ENCODE measurements at regions not wholly inside any gene's neighbourhood (a gene's known extent, or its start where the extent isn't known, plus 50 kb on each side); places are given as distances from the start of the nearest gene placed in this dataset.

GRCh38 chr2:3091696-3092095 lies 285.9 kb downstream of the EIPR1 start:
- H3K9me3 ChIP-seq, result peaks cover 0 to 14% (median 0%) of the 10 kb centered on the region in 3 donors
- 39 to 48% methylated on average over 2 of the region's 2 CpGs for WGBS, 2 donors
- no peak overlapping the region for H3K27ac ChIP-seq
- H3K36me3 ChIP-seq, result no peaks in the 10 kb centered on the region
- H3K4me1 ChIP-seq, result no peaks in the 10 kb centered on the region
- H3K4me3 ChIP-seq, result no peak overlapping the region
- no peaks in the 10 kb centered on the region for H3K27me3 ChIP-seq
- no peak for TF ChIP-seq CTCF (IDR thresholded peaks at IDR 0.05)
- TF ChIP-seq POLR2A (IDR thresholded peaks at IDR 0.05), result no peak
- DNase-seq, result no peak
- intact Hi-C loops (cut with DNase I), result no loop called here

GRCh38 chr2:3082705-3083104 lies 294.9 kb downstream of the EIPR1 start:
- H3K36me3 ChIP-seq, result no peaks in the 10 kb centered on the region
- H3K4me3 ChIP-seq, result no peak overlapping the region
- 53 to 56% methylated on average over 4 of the region's 4 CpGs for WGBS, 2 donors
- H3K4me1 ChIP-seq, result no peaks in the 10 kb centered on the region
- peaks cover 0 to 5% (median 0%) of the 10 kb centered on the region in 4 donors for H3K27me3 ChIP-seq
- no peak for DNase-seq
- H3K9me3 ChIP-seq, result no peaks in the 10 kb centered on the region
- H3K27ac ChIP-seq, result no peak overlapping the region
- TF ChIP-seq CTCF (IDR thresholded peaks at IDR 0.05), result no peak
- TF ChIP-seq POLR2A (IDR thresholded peaks at IDR 0.05), result no peak
- intact Hi-C loops (cut with DNase I), result no loop called here

- Histone ChIP-seq H3K4me3 (no peak overlapping the region), H3K36me3 (no peaks in the 10 kb centered on the region), H3K4me1 (no peaks in the 10 kb centered on the region), H3K27ac (no peak overlapping the region), H3K9me3 (no peaks in the 10 kb centered on the region), H3K27me3 (peaks cover 0 to 5% (median 0%) of the 10 kb centered on the region in 4 donors)
- intact Hi-C loops (cut with DNase I), result no loop called here
- WGBS, 2 donors, result 66 to 90% methylated on average over 3 to 6 of the region's 14 CpGs
- DNase-seq, result no peak
- no peak for TF ChIP-seq POLR2A (IDR thresholded peaks at IDR 0.05)
- no peak for TF ChIP-seq CTCF (IDR thresholded peaks at IDR 0.05)
These were observed 297.4 kb downstream of the EIPR1 start for GRCh38 chr2:3079959-3080948.

- no peak for DNase-seq
- Histone ChIP-seq H3K27ac (no peak overlapping the region), H3K9me3 (no peaks in the 10 kb centered on the region), H3K27me3 (peaks cover 0 to 5% (median 0%) of the 10 kb centered on the region in 4 donors), H3K4me1 (no peaks in the 10 kb centered on the region), H3K4me3 (no peak overlapping the region), H3K36me3 (no peaks in the 10 kb centered on the region)
- TF ChIP-seq CTCF (IDR thresholded peaks at IDR 0.05), result no peak
- no peak for TF ChIP-seq POLR2A (IDR thresholded peaks at IDR 0.05)
- intact Hi-C loops (cut with DNase I), result no loop called here
- 67 to 76% methylated on average over 2 of the region's 2 CpGs for WGBS, 2 donors
These were observed 298.2 kb downstream of the EIPR1 start for GRCh38 chr2:3079466-3079865.

- no peak overlapping the region for H3K4me3 ChIP-seq
- no peak for DNase-seq
- peaks cover 0 to 5% (median 0%) of the 10 kb centered on the region in 4 donors for H3K27me3 ChIP-seq
- H3K36me3 ChIP-seq, result no peaks in the 10 kb centered on the region
- 85 to 100% methylated on average over 2 to 4 of the region's 4 CpGs for WGBS, 2 donors
- no peak for TF ChIP-seq POLR2A (IDR thresholded peaks at IDR 0.05)
- TF ChIP-seq CTCF (IDR thresholded peaks at IDR 0.05), result no peak
- H3K4me1 ChIP-seq, result no peaks in the 10 kb centered on the region
- H3K27ac ChIP-seq, result no peak overlapping the region
- intact Hi-C loops (cut with DNase I), result no loop called here
- no peaks in the 10 kb centered on the region for H3K9me3 ChIP-seq
These were observed 298.9 kb downstream of the EIPR1 start for GRCh38 chr2:3078684-3079083.
